ENCODE measurements at regions not wholly inside any gene's neighbourhood (a gene's known extent, or its start where the extent isn't known, plus 50 kb on each side); places are given as distances from the start of the nearest gene placed in this dataset.
A peak's percentile ranks its signal among the peaks of the same experiment; 100 is the strongest.
"Not testable (repeated sequence)": the region's sequence is repeated elsewhere in the genome, so short reads cannot be mapped to it uniquely, and the experiment has no call there.

DNA sequence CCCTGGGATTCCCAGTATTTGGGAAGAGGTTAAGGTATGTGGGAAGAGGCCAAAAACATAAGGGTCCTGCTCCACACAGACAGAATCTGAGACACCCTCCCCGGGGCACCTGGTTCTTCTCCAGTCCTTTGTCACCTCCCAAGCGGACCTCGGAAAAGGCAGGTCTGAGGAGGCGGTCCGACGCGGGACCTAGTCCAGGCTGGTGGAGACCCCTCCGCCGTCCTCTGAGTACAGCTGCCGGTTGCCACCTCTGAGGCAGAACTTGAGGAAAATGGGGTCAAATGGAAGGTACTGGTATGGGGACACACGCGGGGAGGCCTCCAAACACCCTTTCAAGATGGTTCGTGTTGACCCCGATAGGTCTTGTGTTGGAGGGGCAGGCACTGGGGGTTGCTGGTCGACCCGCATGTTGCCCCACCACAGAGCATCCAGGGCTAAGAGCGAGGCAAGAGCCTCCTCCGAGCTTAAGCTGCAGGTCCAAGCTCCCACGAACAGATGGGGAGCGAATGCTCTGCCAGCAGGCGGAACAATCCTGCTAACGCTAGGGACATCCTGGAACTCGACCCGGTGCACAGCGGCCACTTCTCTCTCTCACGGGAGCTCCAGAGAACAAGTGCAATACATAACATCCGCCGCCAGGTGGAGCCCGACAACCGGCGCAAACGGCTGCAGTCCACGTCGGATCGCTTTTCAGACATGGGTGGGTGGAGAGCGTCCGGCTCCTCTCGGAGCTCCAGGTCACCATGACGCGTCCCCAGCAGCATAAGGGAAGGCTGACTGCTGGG is 559.8 kb downstream of the SPATA31A6 start (continued):
- TF ChIP-seq, protein P1, sequence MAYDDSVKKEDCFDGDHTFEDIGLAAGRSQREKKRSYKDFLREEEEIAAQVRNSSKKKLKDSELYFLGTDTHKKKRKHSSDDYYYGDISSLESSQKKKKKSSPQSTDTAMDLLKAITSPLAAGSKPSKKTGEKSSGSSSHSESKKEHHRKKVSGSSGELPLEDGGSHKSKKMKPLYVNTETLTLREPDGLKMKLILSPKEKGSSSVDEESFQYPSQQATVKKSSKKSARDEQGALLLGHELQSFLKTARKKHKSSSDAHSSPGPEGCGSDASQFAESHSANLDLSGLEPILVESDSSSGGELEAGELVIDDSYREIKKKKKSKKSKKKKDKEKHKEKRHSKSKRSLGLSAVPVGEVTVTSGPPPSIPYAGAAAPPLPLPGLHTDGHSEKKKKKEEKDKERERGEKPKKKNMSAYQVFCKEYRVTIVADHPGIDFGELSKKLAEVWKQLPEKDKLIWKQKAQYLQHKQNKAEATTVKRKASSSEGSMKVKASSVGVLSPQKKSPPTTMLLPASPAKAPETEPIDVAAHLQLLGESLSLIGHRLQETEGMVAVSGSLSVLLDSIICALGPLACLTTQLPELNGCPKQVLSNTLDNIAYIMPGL (CRISPR knock-in tag; IDR thresholded peaks at IDR 0.05; ENCODE audit: borderline replicate concordance in 1 of 2, low read depth in 1 of 2): 0 out of 4 replicates have a peak, but pooled peaks of 1 of the 2 experiments have one; percentile 23
- TF ChIP-seq, protein P2, sequence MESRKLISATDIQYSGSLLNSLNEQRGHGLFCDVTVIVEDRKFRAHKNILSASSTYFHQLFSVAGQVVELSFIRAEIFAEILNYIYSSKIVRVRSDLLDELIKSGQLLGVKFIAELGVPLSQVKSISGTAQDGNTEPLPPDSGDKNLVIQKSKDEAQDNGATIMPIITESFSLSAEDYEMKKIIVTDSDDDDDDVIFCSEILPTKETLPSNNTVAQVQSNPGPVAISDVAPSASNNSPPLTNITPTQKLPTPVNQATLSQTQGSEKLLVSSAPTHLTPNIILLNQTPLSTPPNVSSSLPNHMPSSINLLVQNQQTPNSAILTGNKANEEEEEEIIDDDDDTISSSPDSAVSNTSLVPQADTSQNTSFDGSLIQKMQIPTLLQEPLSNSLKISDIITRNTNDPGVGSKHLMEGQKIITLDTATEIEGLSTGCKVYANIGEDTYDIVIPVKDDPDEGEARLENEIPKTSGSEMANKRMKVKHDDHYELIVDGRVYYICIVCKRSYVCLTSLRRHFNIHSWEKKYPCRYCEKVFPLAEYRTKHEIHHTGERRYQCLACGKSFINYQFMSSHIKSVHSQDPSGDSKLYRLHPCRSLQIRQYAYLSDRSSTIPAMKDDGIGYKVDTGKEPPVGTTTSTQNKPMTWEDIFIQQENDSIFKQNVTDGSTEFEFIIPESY (CRISPR knock-in tag; IDR thresholded peaks at IDR 0.05): peak; percentile 92
- TF ChIP-seq YY1 (IDR thresholded peaks at IDR 0.05; ENCODE audit: insufficient read depth, insufficient replicate concordance, low read depth, low read length): peak; percentile 19
- TF ChIP-seq RAD21 (CRISPR knock-in tag; IDR thresholded peaks at IDR 0.05): peak; percentile 59; the same call in 1 of the 2 replicates
- peak; percentile 32; the same call in 1 of the 2 replicates for TF ChIP-seq GABPB1 (CRISPR knock-in tag; IDR thresholded peaks at IDR 0.05)
- peak; percentile 62; the same call in 1 of the 2 replicates for TF ChIP-seq KDM2A (CRISPR knock-in tag; IDR thresholded peaks at IDR 0.05; ENCODE audit: borderline replicate concordance, low read depth)
- TF ChIP-seq, protein P3, sequence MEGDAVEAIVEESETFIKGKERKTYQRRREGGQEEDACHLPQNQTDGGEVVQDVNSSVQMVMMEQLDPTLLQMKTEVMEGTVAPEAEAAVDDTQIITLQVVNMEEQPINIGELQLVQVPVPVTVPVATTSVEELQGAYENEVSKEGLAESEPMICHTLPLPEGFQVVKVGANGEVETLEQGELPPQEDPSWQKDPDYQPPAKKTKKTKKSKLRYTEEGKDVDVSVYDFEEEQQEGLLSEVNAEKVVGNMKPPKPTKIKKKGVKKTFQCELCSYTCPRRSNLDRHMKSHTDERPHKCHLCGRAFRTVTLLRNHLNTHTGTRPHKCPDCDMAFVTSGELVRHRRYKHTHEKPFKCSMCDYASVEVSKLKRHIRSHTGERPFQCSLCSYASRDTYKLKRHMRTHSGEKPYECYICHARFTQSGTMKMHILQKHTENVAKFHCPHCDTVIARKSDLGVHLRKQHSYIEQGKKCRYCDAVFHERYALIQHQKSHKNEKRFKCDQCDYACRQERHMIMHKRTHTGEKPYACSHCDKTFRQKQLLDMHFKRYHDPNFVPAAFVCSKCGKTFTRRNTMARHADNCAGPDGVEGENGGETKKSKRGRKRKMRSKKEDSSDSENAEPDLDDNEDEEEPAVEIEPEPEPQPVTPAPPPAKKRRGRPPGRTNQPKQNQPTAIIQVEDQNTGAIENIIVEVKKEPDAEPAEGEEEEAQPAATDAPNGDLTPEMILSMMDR (CRISPR knock-in tag; IDR thresholded peaks at IDR 0.05): peak; percentile 89
- TF ChIP-seq, protein P4, sequence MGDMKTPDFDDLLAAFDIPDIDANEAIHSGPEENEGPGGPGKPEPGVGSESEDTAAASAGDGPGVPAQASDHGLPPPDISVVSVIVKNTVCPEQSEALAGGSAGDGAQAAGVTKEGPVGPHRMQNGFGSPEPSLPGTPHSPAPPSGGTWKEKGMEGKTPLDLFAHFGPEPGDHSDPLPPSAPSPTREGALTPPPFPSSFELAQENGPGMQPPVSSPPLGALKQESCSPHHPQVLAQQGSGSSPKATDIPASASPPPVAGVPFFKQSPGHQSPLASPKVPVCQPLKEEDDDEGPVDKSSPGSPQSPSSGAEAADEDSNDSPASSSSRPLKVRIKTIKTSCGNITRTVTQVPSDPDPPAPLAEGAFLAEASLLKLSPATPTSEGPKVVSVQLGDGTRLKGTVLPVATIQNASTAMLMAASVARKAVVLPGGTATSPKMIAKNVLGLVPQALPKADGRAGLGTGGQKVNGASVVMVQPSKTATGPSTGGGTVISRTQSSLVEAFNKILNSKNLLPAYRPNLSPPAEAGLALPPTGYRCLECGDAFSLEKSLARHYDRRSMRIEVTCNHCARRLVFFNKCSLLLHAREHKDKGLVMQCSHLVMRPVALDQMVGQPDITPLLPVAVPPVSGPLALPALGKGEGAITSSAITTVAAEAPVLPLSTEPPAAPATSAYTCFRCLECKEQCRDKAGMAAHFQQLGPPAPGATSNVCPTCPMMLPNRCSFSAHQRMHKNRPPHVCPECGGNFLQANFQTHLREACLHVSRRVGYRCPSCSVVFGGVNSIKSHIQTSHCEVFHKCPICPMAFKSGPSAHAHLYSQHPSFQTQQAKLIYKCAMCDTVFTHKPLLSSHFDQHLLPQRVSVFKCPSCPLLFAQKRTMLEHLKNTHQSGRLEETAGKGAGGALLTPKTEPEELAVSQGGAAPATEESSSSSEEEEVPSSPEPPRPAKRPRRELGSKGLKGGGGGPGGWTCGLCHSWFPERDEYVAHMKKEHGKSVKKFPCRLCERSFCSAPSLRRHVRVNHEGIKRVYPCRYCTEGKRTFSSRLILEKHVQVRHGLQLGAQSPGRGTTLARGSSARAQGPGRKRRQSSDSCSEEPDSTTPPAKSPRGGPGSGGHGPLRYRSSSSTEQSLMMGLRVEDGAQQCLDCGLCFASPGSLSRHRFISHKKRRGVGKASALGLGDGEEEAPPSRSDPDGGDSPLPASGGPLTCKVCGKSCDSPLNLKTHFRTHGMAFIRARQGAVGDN (CRISPR knock-in tag; IDR thresholded peaks at IDR 0.05): peak; percentile 10; the same call in 1 of the 2 replicates

DNA sequence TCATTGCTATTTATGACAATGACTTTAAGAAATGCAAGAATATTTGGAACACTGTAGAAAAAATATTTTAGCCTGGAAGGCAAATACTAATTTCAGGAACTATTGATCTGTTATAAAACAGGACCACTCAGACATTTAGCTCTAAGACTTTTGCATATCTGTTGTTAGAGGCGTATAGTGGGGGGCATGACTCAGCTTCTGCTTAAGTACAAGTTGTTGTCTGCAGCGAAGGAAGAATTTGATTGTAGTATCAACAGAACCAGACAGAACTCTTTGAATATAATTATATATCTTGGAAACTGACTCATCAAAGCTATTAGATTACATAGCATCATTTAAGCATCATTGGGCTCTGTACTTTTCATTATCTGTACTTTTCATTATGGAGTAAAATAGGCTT is 573.8 kb downstream of the SPATA31A6 start:
- H3K4me2 ChIP-seq (ENCODE audit: low read depth, low read length): not testable (repeated sequence)
- 3% methylated on average over 2 of the region's 2 CpGs for WGBS (ENCODE audit: low lambda C conversion rate)

More for the DNA sequence above, 573.8 kb downstream of the SPATA31A6 start:
- H3K4me3 ChIP-seq (replicated peaks in 1 of 3; ENCODE audit: insufficient read depth in 1 of 3, low read depth in 2 of 3, low read length in 3 of 3); H3K9ac ChIP-seq (ENCODE audit: insufficient read depth, low read depth, low read length); H4K20me1 ChIP-seq (ENCODE audit: insufficient read depth, low read length); in situ Hi-C loops (cut with HindIII; ENCODE audit: extremely low pct_ligation_motif_present, low pct_unique_long_range_greater_than_20kb); H3K36me3 ChIP-seq (replicated peaks in 1 of 2; ENCODE audit: control insufficient read depth in 1 of 2, insufficient read depth in 2 of 2, low read length in 2 of 2); H3K27ac ChIP-seq (ENCODE audit: extremely low read length, insufficient read depth, low read length); H3K27me3 ChIP-seq (ENCODE audit: control insufficient read depth in 1 of 2, insufficient read depth in 2 of 2, low read length in 2 of 2); FAIRE-seq; H3K4me1 ChIP-seq (ENCODE audit: insufficient read depth, low read length); H3K9me3 ChIP-seq (ENCODE audit: low read length); CTCF ChIA-PET (ENCODE audit: low intra/inter-chr PET ratio, low total read pairs); POLR2A ChIA-PET; DNase-seq (ENCODE audit: low spot score); H3K79me2 ChIP-seq (ENCODE audit: insufficient read depth, low read length); BruUV-seq (replicated peaks); ATAC-seq; H2AFZ ChIP-seq (ENCODE audit: low read length); intact Hi-C loops (cut with micrococcal nuclease; ENCODE audit: unreplicated experiment): not testable (repeated sequence)
